H1 (cell line): ENCODE measurements at regions not wholly inside any gene's neighbourhood (a gene's known extent, or its start where the extent isn't known, plus 50 kb on each side); places are given as distances from the start of the nearest gene placed in this dataset.

Experiments used
- CREB1 ChIP-seq: IDR thresholded peaks from 2 replicates; pipeline ENCODE4 v1.6.1; 2012; ENCODE audit warnings: inconsistent platforms
- EP300 ChIP-seq, 2 experiments: IDR thresholded peaks; 1 replicate in 1 of 2; 2 replicates in 1 of 2; pipeline ENCODE4 v1.6.1; 2011 to 2012; ENCODE audit warnings: low read depth in 2 of 2, low read length in 2 of 2, mild to moderate bottlenecking in 2 of 2, borderline replicate concordance in 1 of 2, inconsistent platforms in 1 of 2, moderate library complexity in 1 of 2
- EZH2 ChIP-seq: fragments of 200-600 bp; sonication (generic); IDR thresholded peaks from 2 replicates; pipeline ENCODE4 v1.7.1; 2012; ENCODE audit warnings: low read depth, mild to moderate bottlenecking, moderate library complexity, low read length, inconsistent platforms; ENCODE audit not compliant: severe bottlenecking
- KDM5A ChIP-seq: fragments of 200-600 bp; IDR thresholded peaks from 2 replicates; pipeline ENCODE4 v1.7.1; 2012; ENCODE audit warnings: mild to moderate bottlenecking, low read length, inconsistent platforms, mixed read lengths
- POLR2A ChIP-seq, 2 experiments: IDR thresholded peaks; 1 replicate in 1 of 2; 2 replicates in 1 of 2; pipeline ENCODE4 v1.6.1; 2011; ENCODE audit warnings: low read depth in 2 of 2, low read length in 2 of 2, mild to moderate bottlenecking in 2 of 2; ENCODE audit errors: control extremely low read depth in 1 of 2
- POLR2AphosphoS5 ChIP-seq: IDR thresholded peaks from 2 replicates; pipeline ENCODE4 v1.6.1; 2011; ENCODE audit warnings: low read depth, low read length
- SIN3A ChIP-seq, 2 experiments: IDR thresholded peaks in 1 of 2; conservative IDR thresholded peaks in 1 of 2; 2 replicates each; pipeline ENCODE4 v1.6.1; 2011 to 2012; ENCODE audit warnings: low read length in 2 of 2, improper control_type of control experiment in 1 of 2, low read depth in 1 of 2, mild to moderate bottlenecking in 1 of 2
- TAF1 ChIP-seq: IDR thresholded peaks from 2 replicates; pipeline ENCODE4 v1.6.1; 2011; ENCODE audit warnings: mild to moderate bottlenecking, low read depth, low read length
- TBP ChIP-seq: IDR thresholded peaks from 2 replicates; pipeline ENCODE4 v1.6.1; 2011; ENCODE audit warnings: low read depth, low read length, improper control_type of control experiment
- TF ChIP-seq, protein P1 (sequence below), 3 experiments: IDR thresholded peaks; 1 replicate in 2 of 3; 2 replicates in 1 of 3; pipeline versions ENCODE4 v1.5.1 to v1.6.1; 2011; ENCODE audit warnings: low read length in 3 of 3, mild to moderate bottlenecking in 3 of 3, inconsistent platforms in 2 of 3, low read depth in 1 of 3, moderate library complexity in 1 of 3; ENCODE audit not compliant: insufficient read depth in 1 of 3; ENCODE audit errors: control extremely low read depth in 1 of 3

DNA sequence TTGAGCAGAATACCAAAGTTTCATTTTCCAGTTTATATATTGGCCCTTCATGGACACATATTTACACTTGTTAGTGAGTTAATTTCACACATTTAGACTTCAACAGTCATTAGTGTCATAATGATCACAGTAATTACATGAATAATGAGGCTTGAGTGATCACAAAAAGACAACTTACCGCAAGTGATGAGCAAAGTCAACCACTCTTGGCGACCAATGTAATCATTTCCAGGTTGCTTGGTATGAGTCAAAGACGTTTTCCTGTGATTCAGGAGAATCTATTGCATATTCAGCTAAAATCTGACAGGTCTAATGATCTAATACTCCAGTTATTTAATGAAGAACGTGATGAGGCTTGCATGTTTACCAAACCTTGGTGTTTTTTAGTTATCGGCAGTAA lies 407.9 kb upstream of the TENM3 start:
- TF ChIP-seq, protein P1, sequence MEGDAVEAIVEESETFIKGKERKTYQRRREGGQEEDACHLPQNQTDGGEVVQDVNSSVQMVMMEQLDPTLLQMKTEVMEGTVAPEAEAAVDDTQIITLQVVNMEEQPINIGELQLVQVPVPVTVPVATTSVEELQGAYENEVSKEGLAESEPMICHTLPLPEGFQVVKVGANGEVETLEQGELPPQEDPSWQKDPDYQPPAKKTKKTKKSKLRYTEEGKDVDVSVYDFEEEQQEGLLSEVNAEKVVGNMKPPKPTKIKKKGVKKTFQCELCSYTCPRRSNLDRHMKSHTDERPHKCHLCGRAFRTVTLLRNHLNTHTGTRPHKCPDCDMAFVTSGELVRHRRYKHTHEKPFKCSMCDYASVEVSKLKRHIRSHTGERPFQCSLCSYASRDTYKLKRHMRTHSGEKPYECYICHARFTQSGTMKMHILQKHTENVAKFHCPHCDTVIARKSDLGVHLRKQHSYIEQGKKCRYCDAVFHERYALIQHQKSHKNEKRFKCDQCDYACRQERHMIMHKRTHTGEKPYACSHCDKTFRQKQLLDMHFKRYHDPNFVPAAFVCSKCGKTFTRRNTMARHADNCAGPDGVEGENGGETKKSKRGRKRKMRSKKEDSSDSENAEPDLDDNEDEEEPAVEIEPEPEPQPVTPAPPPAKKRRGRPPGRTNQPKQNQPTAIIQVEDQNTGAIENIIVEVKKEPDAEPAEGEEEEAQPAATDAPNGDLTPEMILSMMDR (IDR thresholded peaks at IDR 0.05; ENCODE audit: control extremely low read depth in 1 of 3, insufficient read depth in 1 of 3, low read depth in 1 of 3, low read length in 3 of 3): no peak
- TF ChIP-seq TBP: no peak
- no peak for TF ChIP-seq CREB1
- no peak for TF ChIP-seq SIN3A (conservative IDR thresholded peaks at IDR 0.05 in 1 of 2, IDR thresholded peaks at IDR 0.05 in 1 of 2; ENCODE audit: low read depth in 1 of 2, low read length in 2 of 2)
- TF ChIP-seq TAF1: no peak
- TF ChIP-seq EP300 (IDR thresholded peaks at IDR 0.05; ENCODE audit: borderline replicate concordance in 1 of 2, low read depth in 2 of 2, low read length in 2 of 2): no peak
- TF ChIP-seq EZH2: no peak
- TF ChIP-seq KDM5A: no peak
- no peak for TF ChIP-seq POLR2A (IDR thresholded peaks at IDR 0.05; ENCODE audit: control extremely low read depth in 1 of 2, low read depth in 2 of 2, low read length in 2 of 2)
- no peak for TF ChIP-seq POLR2AphosphoS5
